CD4-positive, alpha-beta T cell (primary cell): ENCODE measurements at regions not wholly inside any gene's neighbourhood (a gene's known extent, or its start where the extent isn't known, plus 50 kb on each side); places are given as distances from the start of the nearest gene placed in this dataset.

ENCODE experiments used
- ATAC-seq: fragments of 200-7000 bp; cut with Tn5 transposase; one replicate; pipeline ENCODE4 v1.10.0; 2022; ENCODE audit warnings: mild to moderate bottlenecking; ENCODE audit not compliant: poor library complexity
- CTCF ChIA-PET: fragments of 350-600 bp; sonication (Branson Sonifier 250); formaldehyde crosslinking; loops from one replicate; lab custom pipeline; 2021; ENCODE audit warnings: antibody characterized with exemption, inconsistent platforms; lab: Charles Lee
- POLR2A ChIA-PET: fragments of 350-600 bp; sonication (Branson Sonifier 250); formaldehyde crosslinking; loops from one replicate; lab custom pipeline; 2021; ENCODE audit warnings: antibody characterized with exemption, inconsistent platforms; lab: Charles Lee
- DNase-seq, 14 experiments: peaks; one replicate each; pipeline ENCODE4 v3.0.0-alpha.2; 2013 to 2020; ENCODE audit warnings: mixed read lengths in 2 of 14
- H3K27ac ChIP-seq, 2 donors: one replicate each; pipeline versions ENCODE4 v1.5.1 to v1.7.0; 2013; ENCODE audit warnings: low read length in 2 of 2, low read depth in 1 of 2, mild to moderate bottlenecking in 1 of 2
- H3K27me3 ChIP-seq, 2 experiments: 1 replicate in 1 of 2; 2 replicates in 1 of 2; pipeline versions ENCODE4 v1.6.1 to v1.7.0; 2013; ENCODE audit warnings: low read length in 2 of 2, control low read depth in 1 of 2, mild to moderate bottlenecking in 1 of 2, moderate library complexity in 1 of 2; ENCODE audit not compliant: insufficient read depth in 2 of 2, control insufficient read depth in 1 of 2
- H3K36me3 ChIP-seq: one replicate; pipeline ENCODE4 v1.6.1; 2013; ENCODE audit warnings: low read length, control low read depth; ENCODE audit not compliant: insufficient read depth
- H3K4me1 ChIP-seq: one replicate; pipeline ENCODE4 v1.6.1; 2013; ENCODE audit warnings: low read length, control low read depth; ENCODE audit not compliant: insufficient read depth
- H3K4me3 ChIP-seq: one replicate; pipeline ENCODE4 v1.5.1; 2013; ENCODE audit warnings: mild to moderate bottlenecking, low read length, moderate library complexity
- H3K9me3 ChIP-seq, 2 experiments: 1 replicate in 1 of 2; 2 replicates in 1 of 2; pipeline versions ENCODE4 v1.6.1 to v1.7.0; 2013; ENCODE audit warnings: low read length in 2 of 2, mild to moderate bottlenecking in 2 of 2, control low read depth in 1 of 2, moderate library complexity in 1 of 2; ENCODE audit not compliant: control insufficient read depth in 1 of 2, insufficient read depth in 1 of 2
- H3K27ac Mint-ChIP-seq: one replicate; pipeline ENCODE4 v1.8.0; 2020; ENCODE audit warnings: mixed read lengths
- H3K27me3 Mint-ChIP-seq: one replicate; pipeline ENCODE4 v1.8.0; 2021; ENCODE audit warnings: mixed read lengths
- H3K36me3 Mint-ChIP-seq: one replicate; pipeline ENCODE4 v1.8.0; 2021; ENCODE audit warnings: low read depth, mixed read lengths
- H3K4me1 Mint-ChIP-seq: one replicate; pipeline ENCODE4 v1.8.0; 2021; ENCODE audit warnings: low read depth, mixed read lengths
- H3K4me3 Mint-ChIP-seq: one replicate; pipeline ENCODE4 v1.8.0; 2020; ENCODE audit warnings: mild to moderate bottlenecking, mixed read lengths
- H3K9me3 Mint-ChIP-seq: one replicate; pipeline ENCODE4 v1.8.0; 2020; ENCODE audit warnings: mixed read lengths
- intact Hi-C, 2 experiments: fragments of 100-400 bp; cut with DNase I in 1 of 2; cut with micrococcal nuclease in 1 of 2; formaldehyde crosslinking; loops; one replicate each; pipeline versions ENCODE4 v1.15.1 to v1.9.0; 2023 to 2025; cut with DNase I, micrococcal nuclease
- TF ChIP-seq, protein P1 (sequence below): fragments of 200-600 bp; IDR thresholded peaks from one replicate; pipeline ENCODE4 v1.8.0; 2022; ENCODE audit warnings: antibody characterized with exemption, mild to moderate bottlenecking

DNA sequence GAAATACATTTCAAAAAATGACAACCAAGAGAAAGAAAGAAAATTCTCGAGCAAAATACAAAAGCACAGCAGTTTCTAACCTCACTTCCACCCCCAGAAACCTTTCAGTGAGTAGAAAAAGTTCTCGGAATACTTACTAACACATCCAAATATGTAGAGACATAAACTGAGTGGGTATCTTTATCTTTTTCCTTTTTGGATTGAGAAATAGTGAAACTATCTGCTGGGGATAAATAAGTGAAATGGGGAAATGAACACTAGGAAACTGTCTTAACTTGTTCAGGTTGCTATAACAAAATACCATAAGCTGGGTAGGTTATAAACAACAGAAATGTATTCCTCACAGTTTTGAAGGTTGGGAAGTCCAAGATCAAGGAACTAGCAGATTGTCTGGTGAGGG, 72.0 kb downstream of the VCAM1 start:
- Mint-ChIP-seq H3K4me3 (no peak overlapping the region), H3K36me3 (no peaks in the 10 kb centered on the region), H3K27me3 (peaks cover 51% of the 10 kb centered on the region), H3K9me3 (no peaks in the 10 kb centered on the region), H3K27ac (no peak overlapping the region), H3K4me1 (no peaks in the 10 kb centered on the region)
- no peaks in the 10 kb centered on the region for H3K36me3 ChIP-seq
- CTCF ChIA-PET: no interaction called here
- peaks cover 5 to 7% of the 10 kb centered on the region in 2 experiments for H3K27me3 ChIP-seq
- ATAC-seq (no peak), DNase-seq (no peak)
- H3K27ac ChIP-seq: no peak overlapping the region
- no peaks in the 10 kb centered on the region for H3K4me1 ChIP-seq
- H3K4me3 ChIP-seq: no peak overlapping the region
- intact Hi-C loops: no loop called here
- TF ChIP-seq, protein P1, sequence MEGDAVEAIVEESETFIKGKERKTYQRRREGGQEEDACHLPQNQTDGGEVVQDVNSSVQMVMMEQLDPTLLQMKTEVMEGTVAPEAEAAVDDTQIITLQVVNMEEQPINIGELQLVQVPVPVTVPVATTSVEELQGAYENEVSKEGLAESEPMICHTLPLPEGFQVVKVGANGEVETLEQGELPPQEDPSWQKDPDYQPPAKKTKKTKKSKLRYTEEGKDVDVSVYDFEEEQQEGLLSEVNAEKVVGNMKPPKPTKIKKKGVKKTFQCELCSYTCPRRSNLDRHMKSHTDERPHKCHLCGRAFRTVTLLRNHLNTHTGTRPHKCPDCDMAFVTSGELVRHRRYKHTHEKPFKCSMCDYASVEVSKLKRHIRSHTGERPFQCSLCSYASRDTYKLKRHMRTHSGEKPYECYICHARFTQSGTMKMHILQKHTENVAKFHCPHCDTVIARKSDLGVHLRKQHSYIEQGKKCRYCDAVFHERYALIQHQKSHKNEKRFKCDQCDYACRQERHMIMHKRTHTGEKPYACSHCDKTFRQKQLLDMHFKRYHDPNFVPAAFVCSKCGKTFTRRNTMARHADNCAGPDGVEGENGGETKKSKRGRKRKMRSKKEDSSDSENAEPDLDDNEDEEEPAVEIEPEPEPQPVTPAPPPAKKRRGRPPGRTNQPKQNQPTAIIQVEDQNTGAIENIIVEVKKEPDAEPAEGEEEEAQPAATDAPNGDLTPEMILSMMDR: no peak
- no peaks in the 10 kb centered on the region for H3K9me3 ChIP-seq
- POLR2A ChIA-PET: no interaction called here

DNA sequence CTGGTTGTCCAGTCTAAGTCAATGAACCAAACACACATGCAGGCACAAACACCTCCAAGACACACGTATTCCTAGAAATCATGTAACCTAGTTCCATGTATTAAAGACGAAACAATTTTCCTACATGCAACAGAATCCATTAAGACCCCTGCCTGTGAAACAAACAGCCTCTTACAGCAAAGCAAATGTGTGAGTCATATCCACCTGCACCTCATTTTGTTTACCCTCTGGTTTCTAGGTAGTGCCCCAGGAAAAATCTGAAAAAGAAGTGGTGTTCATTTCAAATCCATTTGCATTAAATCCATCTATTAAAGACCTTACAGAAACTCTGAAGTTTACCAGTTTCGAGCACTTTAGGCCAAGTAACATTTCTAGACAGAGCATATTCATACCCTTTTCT, 74.1 kb downstream of the VCAM1 start:
- CTCF ChIA-PET: no interaction called here
- POLR2A ChIA-PET: no interaction called here
- ATAC-seq: no peak
- Mint-ChIP-seq H3K9me3 (no peaks in the 10 kb centered on the region), H3K4me1 (no peaks in the 10 kb centered on the region), H3K36me3 (no peaks in the 10 kb centered on the region), H3K27ac (no peak overlapping the region), H3K4me3 (no peak overlapping the region), H3K27me3 (peaks cover 49% of the 10 kb centered on the region)
- no peaks in the 10 kb centered on the region for H3K36me3 ChIP-seq
- no peak overlapping the region for H3K27ac ChIP-seq
- intact Hi-C loops: no loop called here
- no peaks in the 10 kb centered on the region for H3K9me3 ChIP-seq
- H3K27me3 ChIP-seq: peaks cover 5 to 7% of the 10 kb centered on the region in 2 experiments
- no peak overlapping the region for H3K4me3 ChIP-seq
- no peaks in the 10 kb centered on the region for H3K4me1 ChIP-seq
- TF ChIP-seq, protein P1: no peak
- no peak for DNase-seq

DNA sequence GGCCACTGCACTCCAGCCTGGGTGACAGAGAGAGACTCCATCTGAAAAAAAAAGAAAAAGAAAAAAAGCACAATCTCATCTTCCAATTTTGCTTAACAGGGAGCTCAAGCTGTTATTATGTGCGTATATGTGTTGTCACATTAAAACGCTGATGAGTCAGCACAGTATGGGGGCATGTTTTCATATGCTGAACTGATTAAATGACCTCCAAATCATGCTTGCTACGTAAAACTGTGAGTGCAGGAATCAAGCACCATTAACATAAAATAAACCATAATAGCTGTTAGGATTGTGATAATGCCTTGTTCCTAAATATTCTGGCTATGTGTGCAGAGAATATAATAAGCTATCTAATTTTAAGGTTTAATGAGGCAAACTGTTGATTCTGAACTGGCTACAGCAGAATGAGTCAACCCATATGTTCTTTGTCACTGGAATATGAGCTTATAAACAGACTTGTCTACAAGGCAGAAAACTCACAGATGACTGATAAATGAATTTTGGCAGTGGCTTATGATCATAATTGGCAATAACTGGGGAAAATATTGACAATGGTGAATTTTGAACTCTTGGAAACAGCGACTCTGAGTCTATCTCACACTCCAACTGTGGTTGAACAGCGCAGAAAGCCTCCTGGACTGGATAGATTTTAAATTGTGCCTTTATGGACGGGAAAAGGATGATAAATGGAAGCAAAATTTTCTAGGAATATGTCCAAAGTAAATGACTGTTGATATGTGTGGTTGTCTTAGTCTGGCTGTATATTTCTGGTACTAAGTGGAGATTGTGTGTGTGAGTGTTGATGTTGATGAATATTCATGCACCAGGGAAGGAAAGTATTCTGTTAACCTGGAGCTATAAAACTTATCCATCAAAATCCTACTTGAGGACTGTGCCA, 75.5 kb downstream of the VCAM1 start:
- CTCF ChIA-PET: no interaction called here

More for the DNA sequence above, 75.5 kb downstream of the VCAM1 start:
- Histone ChIP-seq H3K27me3 (peaks cover 0 to 5% of the 10 kb centered on the region in 2 experiments), H3K4me1 (no peaks in the 10 kb centered on the region), H3K27ac (no peak overlapping the region), H3K4me3 (no peak overlapping the region), H3K36me3 (no peaks in the 10 kb centered on the region), H3K9me3 (no peaks in the 10 kb centered on the region)
- DNase-seq (no peak), ATAC-seq (no peak)
- intact Hi-C loops: no loop called here
- H3K27me3 Mint-ChIP-seq: peaks cover 39% of the 10 kb centered on the region
- POLR2A ChIA-PET: no interaction called here
- H3K27ac Mint-ChIP-seq: no peak overlapping the region
- H3K4me1 Mint-ChIP-seq: no peaks in the 10 kb centered on the region
- no peaks in the 10 kb centered on the region for H3K36me3 Mint-ChIP-seq
- H3K9me3 Mint-ChIP-seq: no peaks in the 10 kb centered on the region
- TF ChIP-seq, protein P1: no peak
- H3K4me3 Mint-ChIP-seq: no peak overlapping the region
